HT1080 (cell line): ENCODE measurements at regions not wholly inside any gene's neighbourhood (a gene's known extent, or its start where the extent isn't known, plus 50 kb on each side); places are given as distances from the start of the nearest gene placed in this dataset.
A peak's percentile ranks its signal among the peaks of the same experiment; 100 is the strongest.

ENCODE experiments used
- DNase-seq: peaks from one replicate; pipeline ENCODE4 v3.0.0-alpha.2; 2015; ENCODE audit warnings: low read depth

- no peak for DNase-seq
Observed at GRCh38 chr4:145251391-145251790, 71.0 kb upstream of the OTUD4 start.

- DNase-seq, result no peak
Observed at GRCh38 chr4:145248971-145249370, 68.6 kb upstream of the OTUD4 start.

GRCh38 chr4:145248502-145248901 lies 68.1 kb upstream of the OTUD4 start:
- no peak for DNase-seq

- peak; percentile 56 for DNase-seq
Observed at GRCh38 chr4:145234091-145234706, 53.8 kb upstream of the OTUD4 start.

GRCh38 chr4:145231906-145232700 lies 51.7 kb upstream of the OTUD4 start:
- DNase-seq, result no peak

- DNase-seq, result no peak
Observed at GRCh38 chr4:145230726-145231125, 50.3 kb upstream of the OTUD4 start.
